ENCODE measurements at regions not wholly inside any gene's neighbourhood (a gene's known extent, or its start where the extent isn't known, plus 50 kb on each side); places are given as distances from the start of the nearest gene placed in this dataset.

- TF ChIP-seq TAF1 (IDR thresholded peaks at IDR 0.05; ENCODE audit: low read depth) (no peak), REST (IDR thresholded peaks at IDR 0.05; ENCODE audit: low read depth) (no peak), YY1 (IDR thresholded peaks at IDR 0.05; ENCODE audit: low read depth) (no peak), CEBPB (IDR thresholded peaks at IDR 0.05) (no peak), EP300 (IDR thresholded peaks at IDR 0.05; ENCODE audit: borderline replicate concordance) (no peak), RAD21 (IDR thresholded peaks at IDR 0.05; ENCODE audit: low read depth) (no peak)
These were observed 215.4 kb upstream of the PROX1 start for GRCh38 chr1:213772128-213773063.

All from Ishikawa (cell line).